ENCODE measurements at regions not wholly inside any gene's neighbourhood (a gene's known extent, or its start where the extent isn't known, plus 50 kb on each side); places are given as distances from the start of the nearest gene placed in this dataset.
"Not testable (repeated sequence)": the region's sequence is repeated elsewhere in the genome, so short reads cannot be mapped to it uniquely, and the experiment has no call there.

DNA sequence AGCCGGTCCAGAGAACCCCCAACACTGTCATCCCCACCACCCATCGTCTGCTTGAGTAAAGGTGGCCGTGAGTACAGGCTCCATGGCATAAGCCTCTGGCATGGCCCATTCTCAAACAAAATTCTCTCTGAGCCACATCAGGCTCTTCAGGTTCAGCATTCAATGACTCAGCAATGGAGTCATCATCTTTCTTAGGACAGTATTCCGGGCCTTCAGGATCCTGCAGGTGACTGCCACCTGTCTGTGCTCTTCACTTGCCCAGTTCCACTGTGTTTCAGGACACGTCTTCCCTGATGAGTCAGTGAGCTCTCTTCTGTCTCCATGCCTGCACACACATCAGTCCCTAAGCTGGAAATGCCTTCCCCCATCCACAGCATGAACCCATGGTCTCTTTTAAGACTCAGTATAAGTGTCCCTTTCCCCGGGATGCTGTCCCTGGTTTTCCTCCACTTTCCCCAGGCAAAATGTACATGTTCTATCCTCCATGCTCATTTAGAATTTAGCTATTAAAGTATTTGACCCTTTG, 81.1 kb upstream of the FGGY start:
- ATAC-seq = no peak
- TF ChIP-seq POLR2AphosphoS5 (IDR thresholded peaks at IDR 0.05; ENCODE audit: low read depth, low read length) = no peak
- TF ChIP-seq, protein P1, sequence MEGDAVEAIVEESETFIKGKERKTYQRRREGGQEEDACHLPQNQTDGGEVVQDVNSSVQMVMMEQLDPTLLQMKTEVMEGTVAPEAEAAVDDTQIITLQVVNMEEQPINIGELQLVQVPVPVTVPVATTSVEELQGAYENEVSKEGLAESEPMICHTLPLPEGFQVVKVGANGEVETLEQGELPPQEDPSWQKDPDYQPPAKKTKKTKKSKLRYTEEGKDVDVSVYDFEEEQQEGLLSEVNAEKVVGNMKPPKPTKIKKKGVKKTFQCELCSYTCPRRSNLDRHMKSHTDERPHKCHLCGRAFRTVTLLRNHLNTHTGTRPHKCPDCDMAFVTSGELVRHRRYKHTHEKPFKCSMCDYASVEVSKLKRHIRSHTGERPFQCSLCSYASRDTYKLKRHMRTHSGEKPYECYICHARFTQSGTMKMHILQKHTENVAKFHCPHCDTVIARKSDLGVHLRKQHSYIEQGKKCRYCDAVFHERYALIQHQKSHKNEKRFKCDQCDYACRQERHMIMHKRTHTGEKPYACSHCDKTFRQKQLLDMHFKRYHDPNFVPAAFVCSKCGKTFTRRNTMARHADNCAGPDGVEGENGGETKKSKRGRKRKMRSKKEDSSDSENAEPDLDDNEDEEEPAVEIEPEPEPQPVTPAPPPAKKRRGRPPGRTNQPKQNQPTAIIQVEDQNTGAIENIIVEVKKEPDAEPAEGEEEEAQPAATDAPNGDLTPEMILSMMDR (IDR thresholded peaks at IDR 0.05) = no peak
- TF ChIP-seq SIN3A (IDR thresholded peaks at IDR 0.05; ENCODE audit: borderline replicate concordance, insufficient read depth, low read depth, low read length) = no peak
- TF ChIP-seq REST (IDR thresholded peaks at IDR 0.05; ENCODE audit: insufficient read depth in 1 of 2, low read depth in 2 of 2, low read length in 1 of 2) = no peak
- TF ChIP-seq TCF7L2 (IDR thresholded peaks at IDR 0.05; ENCODE audit: low read depth, low read length) = no peak

GRCh38 chr1:59217439-59217838, 79.5 kb upstream of the FGGY start:
- H3K27me3 ChIP-seq (ENCODE audit: control insufficient read depth, insufficient read depth, low read length); H3K4me1 ChIP-seq (ENCODE audit: control insufficient read depth, insufficient read depth, low read length); H3K4me3 ChIP-seq (ENCODE audit: low read depth in 2 of 2, low read length in 2 of 2); POLR2A ChIA-PET; H3K9me3 ChIP-seq (ENCODE audit: control insufficient read depth, insufficient read depth, low read depth, low read length); CTCF ChIA-PET; H3K27ac ChIP-seq (ENCODE audit: low read length); ATAC-seq; BruUV-seq (replicated peaks); DNase-seq (ENCODE audit: low read depth, low spot score); intact Hi-C loops (cut with micrococcal nuclease; ENCODE audit: unreplicated experiment); H3K36me3 ChIP-seq (ENCODE audit: control insufficient read depth, insufficient read depth, low read length); in situ Hi-C loops (cut with HindIII; ENCODE audit: low pct_unique_long_range_greater_than_20kb, low sequenced_read_pairs): not testable (repeated sequence)

More for the DNA sequence above, 81.1 kb upstream of the FGGY start:
- Histone ChIP-seq H3K4me1 (ENCODE audit: control insufficient read depth, insufficient read depth, low read length) (no peaks in the 10 kb centered on the region), H3K27me3 (ENCODE audit: control insufficient read depth, insufficient read depth, low read length) (no peaks in the 10 kb centered on the region), H3K27ac (ENCODE audit: low read length) (no peak overlapping the region), H3K4me3 (ENCODE audit: low read depth in 2 of 2, low read length in 2 of 2) (no peak overlapping the region), H3K9me3 (ENCODE audit: control insufficient read depth, insufficient read depth, low read depth, low read length) (no peaks in the 10 kb centered on the region), H3K36me3 (ENCODE audit: control insufficient read depth, insufficient read depth, low read length) (no peaks in the 10 kb centered on the region)
- ChIA-PET CTCF (no interaction called here), POLR2A (no interaction called here)
- DNase-seq (ENCODE audit: low read depth, low spot score) = no peak
- BruUV-seq (replicated peaks) = no TSS peak
- in situ Hi-C loops (cut with HindIII; ENCODE audit: low pct_unique_long_range_greater_than_20kb, low sequenced_read_pairs) = no loop called here
- intact Hi-C loops (cut with micrococcal nuclease; ENCODE audit: unreplicated experiment) = no loop called here

DNA sequence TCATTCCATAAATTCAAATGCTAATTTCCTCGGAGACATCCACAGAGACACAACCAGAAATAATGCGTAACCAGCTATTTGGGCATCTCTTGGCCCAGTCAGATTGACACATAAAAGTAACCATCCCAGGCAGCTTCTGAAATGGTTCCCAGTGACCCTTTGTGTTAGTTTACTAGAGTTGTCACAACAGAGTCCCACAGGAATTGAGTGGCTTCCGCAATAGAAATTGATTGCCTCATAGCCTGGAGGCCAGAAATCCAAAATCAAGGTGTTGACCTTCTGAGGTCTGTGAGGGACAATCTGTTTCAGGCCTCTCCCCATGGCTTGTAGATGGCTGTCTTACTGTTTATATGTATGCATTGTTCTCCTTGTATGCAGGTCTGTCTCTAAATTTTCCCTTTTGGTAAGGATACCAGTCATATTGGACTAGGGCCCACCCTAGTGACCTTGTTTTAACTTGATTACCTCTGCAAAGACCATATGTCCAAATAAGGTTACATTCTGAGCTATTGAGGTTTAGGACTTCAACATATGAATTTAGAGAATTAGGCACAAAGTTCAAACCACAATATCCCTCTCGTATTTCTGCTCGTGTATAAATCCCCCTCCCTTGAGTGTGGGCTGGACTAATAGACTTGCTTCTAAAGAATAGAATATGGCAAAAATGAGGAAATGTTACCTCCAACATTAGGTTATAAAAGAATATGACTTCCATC, 78.2 kb upstream of the FGGY start:
- ATAC-seq (no peak), DNase-seq (ENCODE audit: low read depth, low spot score) (no peak)
- ChIA-PET POLR2A (no interaction called here), CTCF (no interaction called here)
- H3K27me3 ChIP-seq (ENCODE audit: control insufficient read depth, insufficient read depth, low read length) = no peaks in the 10 kb centered on the region
- in situ Hi-C loops (cut with HindIII; ENCODE audit: low pct_unique_long_range_greater_than_20kb, low sequenced_read_pairs) = no loop called here
- BruUV-seq (replicated peaks) = no TSS peak
- H3K4me3 ChIP-seq (ENCODE audit: low read depth in 2 of 2, low read length in 2 of 2) = no peak overlapping the region
- no peak for TF ChIP-seq POLR2AphosphoS5 (IDR thresholded peaks at IDR 0.05; ENCODE audit: low read depth, low read length)
- no peak for TF ChIP-seq TCF7L2 (IDR thresholded peaks at IDR 0.05; ENCODE audit: low read depth, low read length)
- TF ChIP-seq SIN3A (IDR thresholded peaks at IDR 0.05; ENCODE audit: borderline replicate concordance, insufficient read depth, low read depth, low read length) = no peak
- TF ChIP-seq, protein P1 (IDR thresholded peaks at IDR 0.05) = no peak
- no peak for TF ChIP-seq REST (IDR thresholded peaks at IDR 0.05; ENCODE audit: insufficient read depth in 1 of 2, low read depth in 2 of 2, low read length in 1 of 2)
- no peak overlapping the region for H3K27ac ChIP-seq (ENCODE audit: low read length)
- no peaks in the 10 kb centered on the region for H3K36me3 ChIP-seq (ENCODE audit: control insufficient read depth, insufficient read depth, low read length)
- intact Hi-C loops (cut with micrococcal nuclease; ENCODE audit: unreplicated experiment) = no loop called here
- H3K9me3 ChIP-seq (ENCODE audit: control insufficient read depth, insufficient read depth, low read depth, low read length) = no peaks in the 10 kb centered on the region
- no peaks in the 10 kb centered on the region for H3K4me1 ChIP-seq (ENCODE audit: control insufficient read depth, insufficient read depth, low read length)
